Ishikawa (cell line): ENCODE measurements at regions not wholly inside any gene's neighbourhood (a gene's known extent, or its start where the extent isn't known, plus 50 kb on each side); places are given as distances from the start of the nearest gene placed in this dataset.

ENCODE experiments used
- CEBPB ChIP-seq: IDR thresholded peaks from 2 replicates; pipeline ENCODE4 v1.6.1; 2012
- CREB1 ChIP-seq: IDR thresholded peaks from 2 replicates; pipeline ENCODE4 v1.6.1; 2012; ENCODE audit warnings: low read depth
- EGR1 ChIP-seq: IDR thresholded peaks from 2 replicates; pipeline ENCODE4 v1.6.1; 2012
- EP300 ChIP-seq: IDR thresholded peaks from 2 replicates; pipeline ENCODE4 v1.6.1; 2012; ENCODE audit warnings: borderline replicate concordance
- FOXM1 ChIP-seq: IDR thresholded peaks from 2 replicates; pipeline ENCODE4 v1.6.1; 2012; ENCODE audit warnings: low read depth, borderline replicate concordance
- MAX ChIP-seq: IDR thresholded peaks from 2 replicates; pipeline ENCODE4 v1.6.1; 2012
- NFIC ChIP-seq: IDR thresholded peaks from 2 replicates; pipeline ENCODE4 v1.6.1; 2012
- RAD21 ChIP-seq: IDR thresholded peaks from 2 replicates; pipeline ENCODE4 v1.6.1; 2012; ENCODE audit warnings: low read depth
- REST ChIP-seq: IDR thresholded peaks from 2 replicates; pipeline ENCODE4 v1.6.1; 2012; ENCODE audit warnings: low read depth, mild to moderate bottlenecking
- TAF1 ChIP-seq: IDR thresholded peaks from 2 replicates; pipeline ENCODE4 v1.6.1; 2012; ENCODE audit warnings: low read depth, mild to moderate bottlenecking
- TCF12 ChIP-seq: IDR thresholded peaks from 2 replicates; pipeline ENCODE4 v1.6.1; 2012; ENCODE audit warnings: low read depth
- TEAD4 ChIP-seq: IDR thresholded peaks from 2 replicates; pipeline ENCODE4 v1.6.1; 2012
- USF1 ChIP-seq: IDR thresholded peaks from 2 replicates; pipeline ENCODE4 v1.6.1; 2012
- YY1 ChIP-seq: IDR thresholded peaks from 2 replicates; pipeline ENCODE4 v1.6.1; 2012; ENCODE audit warnings: low read depth
- ZBTB7A ChIP-seq: IDR thresholded peaks from 2 replicates; pipeline ENCODE4 v1.6.1; 2012; ENCODE audit warnings: low read depth

GRCh38 chr6:14426281-14426680 lies 308.7 kb downstream of the CD83 start:
- TF ChIP-seq YY1, result no peak
- TF ChIP-seq RAD21, result no peak
- TF ChIP-seq MAX, result no peak
- no peak for TF ChIP-seq EP300
- no peak for TF ChIP-seq TEAD4
- no peak for TF ChIP-seq REST
- TF ChIP-seq ZBTB7A, result no peak
- TF ChIP-seq FOXM1, result no peak
- no peak for TF ChIP-seq USF1
- TF ChIP-seq TAF1, result no peak
- TF ChIP-seq TCF12, result no peak
- no peak for TF ChIP-seq CREB1
- no peak for TF ChIP-seq CEBPB
- no peak for TF ChIP-seq NFIC
- TF ChIP-seq EGR1, result no peak

GRCh38 chr6:14428269-14428668 lies 310.7 kb downstream of the CD83 start:
- no peak for TF ChIP-seq EP300
- no peak for TF ChIP-seq YY1
- no peak for TF ChIP-seq TAF1
- TF ChIP-seq FOXM1, result no peak

GRCh38 chr6:14429396-14429795 lies 311.8 kb downstream of the CD83 start:
- TF ChIP-seq TEAD4 (no peak), ZBTB7A (no peak), USF1 (no peak), RAD21 (no peak), EGR1 (no peak), MAX (no peak), TAF1 (no peak), CEBPB (no peak), EP300 (no peak), CREB1 (no peak), NFIC (no peak), FOXM1 (no peak), TCF12 (no peak), REST (no peak), YY1 (no peak)

- no peak for TF ChIP-seq ZBTB7A
- TF ChIP-seq TAF1, result no peak
Measured at GRCh38 chr6:14430218-14430617, 312.6 kb downstream of the CD83 start.

GRCh38 chr6:14431385-14432330 lies 314.1 kb downstream of the CD83 start:
- TF ChIP-seq MAX (no peak), FOXM1 (no peak), REST (no peak), RAD21 (no peak), CEBPB (no peak), TAF1 (no peak), EP300 (no peak), TEAD4 (no peak), NFIC (no peak), ZBTB7A (no peak), TCF12 (no peak), EGR1 (no peak), CREB1 (no peak), YY1 (no peak)
